ENCODE measurements at regions not wholly inside any gene's neighbourhood (a gene's known extent, or its start where the extent isn't known, plus 50 kb on each side); places are given as distances from the start of the nearest gene placed in this dataset.

GRCh38 chr12:107180272-107180671 lies 86.9 kb upstream of the CRY1 start:
- peaks cover 2% of the 10 kb centered on the region; the same call in 1 of the 3 replicates for H3K4me1 Mint-ChIP-seq
- ATAC-seq = no peak
- Histone ChIP-seq H3K79me2 (replicated peaks; ENCODE audit: insufficient read depth) (no peaks in the 10 kb centered on the region), H4K20me1 (replicated peaks; ENCODE audit: insufficient read depth) (no peaks in the 10 kb centered on the region), H3K36me3 (ENCODE audit: insufficient read depth) (no peaks in the 10 kb centered on the region), H3K27ac (ENCODE audit: low read depth) (no peak overlapping the region), H3K4me1 (ENCODE audit: insufficient read depth) (no peaks in the 10 kb centered on the region), H3K27me3 (ENCODE audit: insufficient read depth) (no peaks in the 10 kb centered on the region), H3K4me2 (no peak overlapping the region), H3K9me2 (ENCODE audit: insufficient read depth) (no peaks in the 10 kb centered on the region), H3F3A (replicated peaks; ENCODE audit: low read depth) (no peaks in the 10 kb centered on the region), H3K4me3 (no peak overlapping the region), H2AFZ (no peak overlapping the region)
- no peak overlapping the region for H3K4me3 Mint-ChIP-seq
- H3K27me3 Mint-ChIP-seq (ENCODE audit: insufficient read depth, low read depth, poor library complexity) = peaks cover 1% of the 10 kb centered on the region
- TF ChIP-seq JUNB (IDR thresholded peaks at IDR 0.05; ENCODE audit: unreplicated experiment) (no peak), STAT1 (IDR thresholded peaks at IDR 0.05; ENCODE audit: unreplicated experiment) (no peak), CREB1 (CRISPR knock-in tag; IDR thresholded peaks at IDR 0.05; ENCODE audit: low read depth) (no peak), EZH2 (IDR thresholded peaks at IDR 0.05; ENCODE audit: low read depth, unreplicated experiment) (no peak), ZNF331 (CRISPR knock-in tag; IDR thresholded peaks at IDR 0.05; ENCODE audit: low read depth) (no peak), POLR2AphosphoS5 (IDR thresholded peaks at IDR 0.05; ENCODE audit: low read depth) (no peak), ZNF114 (CRISPR knock-in tag; IDR thresholded peaks at IDR 0.05) (no peak), EZH2phosphoT487 (IDR thresholded peaks at IDR 0.05; ENCODE audit: unreplicated experiment) (no peak), NANOG (IDR thresholded peaks at IDR 0.05; ENCODE audit: borderline replicate concordance) (no peak)
- TF ChIP-seq, protein P1, sequence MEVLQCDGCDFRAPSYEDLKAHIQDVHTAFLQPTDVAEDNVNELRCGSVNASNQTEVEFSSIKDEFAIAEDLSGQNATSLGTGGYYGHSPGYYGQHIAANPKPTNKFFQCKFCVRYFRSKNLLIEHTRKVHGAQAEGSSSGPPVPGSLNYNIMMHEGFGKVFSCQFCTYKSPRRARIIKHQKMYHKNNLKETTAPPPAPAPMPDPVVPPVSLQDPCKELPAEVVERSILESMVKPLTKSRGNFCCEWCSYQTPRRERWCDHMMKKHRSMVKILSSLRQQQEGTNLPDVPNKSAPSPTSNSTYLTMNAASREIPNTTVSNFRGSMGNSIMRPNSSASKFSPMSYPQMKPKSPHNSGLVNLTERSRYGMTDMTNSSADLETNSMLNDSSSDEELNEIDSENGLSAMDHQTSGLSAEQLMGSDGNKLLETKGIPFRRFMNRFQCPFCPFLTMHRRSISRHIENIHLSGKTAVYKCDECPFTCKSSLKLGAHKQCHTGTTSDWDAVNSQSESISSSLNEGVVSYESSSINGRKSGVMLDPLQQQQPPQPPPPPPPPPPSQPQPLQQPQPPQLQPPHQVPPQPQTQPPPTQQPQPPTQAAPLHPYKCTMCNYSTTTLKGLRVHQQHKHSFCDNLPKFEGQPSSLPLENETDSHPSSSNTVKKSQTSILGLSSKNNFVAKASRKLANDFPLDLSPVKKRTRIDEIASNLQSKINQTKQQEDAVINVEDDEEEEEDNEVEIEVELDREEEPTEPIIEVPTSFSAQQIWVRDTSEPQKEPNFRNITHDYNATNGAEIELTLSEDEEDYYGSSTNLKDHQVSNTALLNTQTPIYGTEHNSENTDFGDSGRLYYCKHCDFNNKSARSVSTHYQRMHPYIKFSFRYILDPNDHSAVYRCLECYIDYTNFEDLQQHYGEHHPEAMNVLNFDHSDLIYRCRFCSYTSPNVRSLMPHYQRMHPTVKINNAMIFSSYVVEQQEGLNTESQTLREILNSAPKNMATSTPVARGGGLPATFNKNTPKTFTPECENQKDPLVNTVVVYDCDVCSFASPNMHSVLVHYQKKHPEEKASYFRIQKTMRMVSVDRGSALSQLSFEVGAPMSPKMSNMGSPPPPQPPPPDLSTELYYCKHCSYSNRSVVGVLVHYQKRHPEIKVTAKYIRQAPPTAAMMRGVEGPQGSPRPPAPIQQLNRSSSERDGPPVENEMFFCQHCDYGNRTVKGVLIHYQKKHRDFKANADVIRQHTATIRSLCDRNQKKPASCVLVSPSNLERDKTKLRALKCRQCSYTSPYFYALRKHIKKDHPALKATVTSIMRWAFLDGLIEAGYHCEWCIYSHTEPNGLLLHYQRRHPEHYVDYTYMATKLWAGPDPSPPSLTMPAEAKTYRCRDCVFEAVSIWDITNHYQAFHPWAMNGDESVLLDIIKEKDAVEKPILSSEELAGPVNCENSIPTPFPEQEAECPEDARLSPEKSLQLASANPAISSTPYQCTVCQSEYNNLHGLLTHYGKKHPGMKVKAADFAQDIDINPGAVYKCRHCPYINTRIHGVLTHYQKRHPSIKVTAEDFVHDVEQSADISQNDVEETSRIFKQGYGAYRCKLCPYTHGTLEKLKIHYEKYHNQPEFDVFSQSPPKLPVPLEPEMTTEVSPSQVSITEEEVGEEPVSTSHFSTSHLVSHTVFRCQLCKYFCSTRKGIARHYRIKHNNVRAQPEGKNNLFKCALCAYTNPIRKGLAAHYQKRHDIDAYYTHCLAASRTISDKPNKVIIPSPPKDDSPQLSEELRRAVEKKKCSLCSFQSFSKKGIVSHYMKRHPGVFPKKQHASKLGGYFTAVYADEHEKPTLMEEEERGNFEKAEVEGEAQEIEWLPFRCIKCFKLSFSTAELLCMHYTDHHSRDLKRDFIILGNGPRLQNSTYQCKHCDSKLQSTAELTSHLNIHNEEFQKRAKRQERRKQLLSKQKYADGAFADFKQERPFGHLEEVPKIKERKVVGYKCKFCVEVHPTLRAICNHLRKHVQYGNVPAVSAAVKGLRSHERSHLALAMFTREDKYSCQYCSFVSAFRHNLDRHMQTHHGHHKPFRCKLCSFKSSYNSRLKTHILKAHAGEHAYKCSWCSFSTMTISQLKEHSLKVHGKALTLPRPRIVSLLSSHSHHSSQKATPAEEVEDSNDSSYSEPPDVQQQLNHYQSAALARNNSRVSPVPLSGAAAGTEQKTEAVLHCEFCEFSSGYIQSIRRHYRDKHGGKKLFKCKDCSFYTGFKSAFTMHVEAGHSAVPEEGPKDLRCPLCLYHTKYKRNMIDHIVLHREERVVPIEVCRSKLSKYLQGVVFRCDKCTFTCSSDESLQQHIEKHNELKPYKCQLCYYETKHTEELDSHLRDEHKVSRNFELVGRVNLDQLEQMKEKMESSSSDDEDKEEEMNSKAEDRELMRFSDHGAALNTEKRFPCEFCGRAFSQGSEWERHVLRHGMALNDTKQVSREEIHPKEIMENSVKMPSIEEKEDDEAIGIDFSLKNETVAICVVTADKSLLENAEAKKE (CRISPR knock-in tag; IDR thresholded peaks at IDR 0.05) = no peak
- TF ChIP-seq, protein P2, sequence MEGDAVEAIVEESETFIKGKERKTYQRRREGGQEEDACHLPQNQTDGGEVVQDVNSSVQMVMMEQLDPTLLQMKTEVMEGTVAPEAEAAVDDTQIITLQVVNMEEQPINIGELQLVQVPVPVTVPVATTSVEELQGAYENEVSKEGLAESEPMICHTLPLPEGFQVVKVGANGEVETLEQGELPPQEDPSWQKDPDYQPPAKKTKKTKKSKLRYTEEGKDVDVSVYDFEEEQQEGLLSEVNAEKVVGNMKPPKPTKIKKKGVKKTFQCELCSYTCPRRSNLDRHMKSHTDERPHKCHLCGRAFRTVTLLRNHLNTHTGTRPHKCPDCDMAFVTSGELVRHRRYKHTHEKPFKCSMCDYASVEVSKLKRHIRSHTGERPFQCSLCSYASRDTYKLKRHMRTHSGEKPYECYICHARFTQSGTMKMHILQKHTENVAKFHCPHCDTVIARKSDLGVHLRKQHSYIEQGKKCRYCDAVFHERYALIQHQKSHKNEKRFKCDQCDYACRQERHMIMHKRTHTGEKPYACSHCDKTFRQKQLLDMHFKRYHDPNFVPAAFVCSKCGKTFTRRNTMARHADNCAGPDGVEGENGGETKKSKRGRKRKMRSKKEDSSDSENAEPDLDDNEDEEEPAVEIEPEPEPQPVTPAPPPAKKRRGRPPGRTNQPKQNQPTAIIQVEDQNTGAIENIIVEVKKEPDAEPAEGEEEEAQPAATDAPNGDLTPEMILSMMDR (conservative IDR thresholded peaks at IDR 0.05; ENCODE audit: low read depth in 2 of 2) = no peak
- TF ChIP-seq, protein P3, sequence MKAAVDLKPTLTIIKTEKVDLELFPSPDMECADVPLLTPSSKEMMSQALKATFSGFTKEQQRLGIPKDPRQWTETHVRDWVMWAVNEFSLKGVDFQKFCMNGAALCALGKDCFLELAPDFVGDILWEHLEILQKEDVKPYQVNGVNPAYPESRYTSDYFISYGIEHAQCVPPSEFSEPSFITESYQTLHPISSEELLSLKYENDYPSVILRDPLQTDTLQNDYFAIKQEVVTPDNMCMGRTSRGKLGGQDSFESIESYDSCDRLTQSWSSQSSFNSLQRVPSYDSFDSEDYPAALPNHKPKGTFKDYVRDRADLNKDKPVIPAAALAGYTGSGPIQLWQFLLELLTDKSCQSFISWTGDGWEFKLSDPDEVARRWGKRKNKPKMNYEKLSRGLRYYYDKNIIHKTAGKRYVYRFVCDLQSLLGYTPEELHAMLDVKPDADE (IDR thresholded peaks at IDR 0.05) = no peak
- TF ChIP-seq, protein P4, sequence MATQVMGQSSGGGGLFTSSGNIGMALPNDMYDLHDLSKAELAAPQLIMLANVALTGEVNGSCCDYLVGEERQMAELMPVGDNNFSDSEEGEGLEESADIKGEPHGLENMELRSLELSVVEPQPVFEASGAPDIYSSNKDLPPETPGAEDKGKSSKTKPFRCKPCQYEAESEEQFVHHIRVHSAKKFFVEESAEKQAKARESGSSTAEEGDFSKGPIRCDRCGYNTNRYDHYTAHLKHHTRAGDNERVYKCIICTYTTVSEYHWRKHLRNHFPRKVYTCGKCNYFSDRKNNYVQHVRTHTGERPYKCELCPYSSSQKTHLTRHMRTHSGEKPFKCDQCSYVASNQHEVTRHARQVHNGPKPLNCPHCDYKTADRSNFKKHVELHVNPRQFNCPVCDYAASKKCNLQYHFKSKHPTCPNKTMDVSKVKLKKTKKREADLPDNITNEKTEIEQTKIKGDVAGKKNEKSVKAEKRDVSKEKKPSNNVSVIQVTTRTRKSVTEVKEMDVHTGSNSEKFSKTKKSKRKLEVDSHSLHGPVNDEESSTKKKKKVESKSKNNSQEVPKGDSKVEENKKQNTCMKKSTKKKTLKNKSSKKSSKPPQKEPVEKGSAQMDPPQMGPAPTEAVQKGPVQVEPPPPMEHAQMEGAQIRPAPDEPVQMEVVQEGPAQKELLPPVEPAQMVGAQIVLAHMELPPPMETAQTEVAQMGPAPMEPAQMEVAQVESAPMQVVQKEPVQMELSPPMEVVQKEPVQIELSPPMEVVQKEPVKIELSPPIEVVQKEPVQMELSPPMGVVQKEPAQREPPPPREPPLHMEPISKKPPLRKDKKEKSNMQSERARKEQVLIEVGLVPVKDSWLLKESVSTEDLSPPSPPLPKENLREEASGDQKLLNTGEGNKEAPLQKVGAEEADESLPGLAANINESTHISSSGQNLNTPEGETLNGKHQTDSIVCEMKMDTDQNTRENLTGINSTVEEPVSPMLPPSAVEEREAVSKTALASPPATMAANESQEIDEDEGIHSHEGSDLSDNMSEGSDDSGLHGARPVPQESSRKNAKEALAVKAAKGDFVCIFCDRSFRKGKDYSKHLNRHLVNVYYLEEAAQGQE (IDR thresholded peaks at IDR 0.05; ENCODE audit: unreplicated experiment) = no peak
- no peak for DNase-seq (ENCODE audit: low spot score)
- no peaks in the 10 kb centered on the region; the same call in 2 of the 3 replicates for H3K36me3 Mint-ChIP-seq (ENCODE audit: low read depth)
- peaks cover 2% of the 10 kb centered on the region; the same call in 1 of the 3 replicates for H3K9me3 Mint-ChIP-seq
- no peak overlapping the region for H3K27ac Mint-ChIP-seq

All from GM23338 (cell line).